ENCODE measurements at regions not wholly inside any gene's neighbourhood (a gene's known extent, or its start where the extent isn't known, plus 50 kb on each side); places are given as distances from the start of the nearest gene placed in this dataset.

DNA sequence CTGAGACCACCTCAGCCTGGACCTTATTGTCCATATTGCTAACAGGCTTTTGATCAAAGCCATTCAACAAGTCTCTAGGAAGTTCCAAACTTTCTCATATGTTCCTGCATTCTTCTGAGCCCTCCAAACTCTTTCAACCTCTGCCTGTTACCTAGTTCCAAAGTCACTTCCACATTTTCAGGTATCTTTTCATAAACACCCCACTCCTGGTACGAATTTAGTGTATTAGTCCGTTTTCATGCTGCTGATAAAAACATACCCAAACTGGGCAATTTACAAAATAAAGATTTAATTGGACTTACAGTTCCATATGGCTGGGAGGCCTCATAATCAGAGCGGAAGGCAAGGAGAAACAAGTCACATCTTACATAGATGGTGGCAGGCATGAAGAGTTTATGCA, 836.8 kb downstream of the SORCS1 start:
- DNase-seq = no peak
- CTCF ChIA-PET = no interaction called here
- H3K4me1 ChIP-seq (ENCODE audit: control extremely low read depth in 1 of 4, control insufficient read depth in 4 of 4, insufficient read depth in 4 of 4, low read length in 3 of 4) = no peaks in the 10 kb centered on the region
- H3K9me3 ChIP-seq (ENCODE audit: control extremely low read depth in 1 of 5, control insufficient read depth in 4 of 5, insufficient read depth in 2 of 5, low read depth in 1 of 5, low read length in 4 of 5) = peaks cover 0 to 21% (median 10%) of the 10 kb centered on the region in 5 experiments
- no peak overlapping the region for H3K4me3 ChIP-seq (ENCODE audit: control insufficient read depth in 1 of 7, extremely low read depth in 1 of 7, insufficient read depth in 4 of 7, low read depth in 2 of 7, low read length in 6 of 7)
- 90% methylated on average over 1 of the region's 3 CpGs for WGBS (ENCODE audit: insufficient coverage)
- POLR2A ChIA-PET = no interaction called here
- H3K27me3 ChIP-seq (replicated peaks in 2 of 5; ENCODE audit: control insufficient read depth in 4 of 5, insufficient read depth in 5 of 5, low read length in 4 of 5) = no peaks in the 10 kb centered on the region
- H3K36me3 ChIP-seq (ENCODE audit: control insufficient read depth in 4 of 4, insufficient read depth in 4 of 4, low read length in 3 of 4) = no peaks in the 10 kb centered on the region
- H3K27ac ChIP-seq (ENCODE audit: insufficient read depth in 1 of 2, low read depth in 1 of 2, low read length in 2 of 2, poor library complexity in 1 of 2, severe bottlenecking in 2 of 2) = no peak overlapping the region

DNA sequence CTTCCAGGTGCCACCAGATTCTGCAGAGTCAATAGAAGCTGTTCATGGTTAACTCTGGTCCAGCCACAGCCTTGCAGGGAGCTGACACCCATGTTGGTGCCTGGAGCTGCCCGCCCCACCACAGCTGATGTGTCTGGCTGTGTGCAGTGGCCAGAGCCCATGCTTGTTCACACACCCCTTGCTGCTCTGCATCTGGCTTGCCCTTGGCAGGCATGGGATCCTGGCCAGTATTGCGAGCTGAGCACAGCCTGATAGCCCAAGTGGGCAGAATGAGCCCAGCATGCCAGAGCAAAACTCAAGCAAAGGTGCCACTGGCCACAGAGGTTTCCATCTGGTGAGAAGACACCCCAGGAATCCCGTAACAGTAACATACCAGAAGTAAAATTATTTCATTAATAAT, 843.6 kb downstream of the SORCS1 start:
- CTCF ChIA-PET = no interaction called here
- 100% methylated on average over 2 of the region's 3 CpGs for WGBS (ENCODE audit: insufficient coverage)
- H3K27ac ChIP-seq (ENCODE audit: insufficient read depth in 1 of 2, low read depth in 1 of 2, low read length in 2 of 2, poor library complexity in 1 of 2, severe bottlenecking in 2 of 2) = no peak overlapping the region
- H3K9me3 ChIP-seq (ENCODE audit: control extremely low read depth in 1 of 5, control insufficient read depth in 4 of 5, insufficient read depth in 2 of 5, low read depth in 1 of 5, low read length in 4 of 5) = no peaks in the 10 kb centered on the region
- H3K4me1 ChIP-seq (ENCODE audit: control extremely low read depth in 1 of 4, control insufficient read depth in 4 of 4, insufficient read depth in 4 of 4, low read length in 3 of 4) = no peaks in the 10 kb centered on the region
- POLR2A ChIA-PET = no interaction called here
- H3K36me3 ChIP-seq (ENCODE audit: control insufficient read depth in 4 of 4, insufficient read depth in 4 of 4, low read length in 3 of 4) = no peaks in the 10 kb centered on the region
- no peaks in the 10 kb centered on the region for H3K27me3 ChIP-seq (replicated peaks in 2 of 5; ENCODE audit: control insufficient read depth in 4 of 5, insufficient read depth in 5 of 5, low read length in 4 of 5)
- no peak overlapping the region for H3K4me3 ChIP-seq (ENCODE audit: control insufficient read depth in 1 of 7, extremely low read depth in 1 of 7, insufficient read depth in 4 of 7, low read depth in 2 of 7, low read length in 6 of 7)
- no peak for DNase-seq

DNA sequence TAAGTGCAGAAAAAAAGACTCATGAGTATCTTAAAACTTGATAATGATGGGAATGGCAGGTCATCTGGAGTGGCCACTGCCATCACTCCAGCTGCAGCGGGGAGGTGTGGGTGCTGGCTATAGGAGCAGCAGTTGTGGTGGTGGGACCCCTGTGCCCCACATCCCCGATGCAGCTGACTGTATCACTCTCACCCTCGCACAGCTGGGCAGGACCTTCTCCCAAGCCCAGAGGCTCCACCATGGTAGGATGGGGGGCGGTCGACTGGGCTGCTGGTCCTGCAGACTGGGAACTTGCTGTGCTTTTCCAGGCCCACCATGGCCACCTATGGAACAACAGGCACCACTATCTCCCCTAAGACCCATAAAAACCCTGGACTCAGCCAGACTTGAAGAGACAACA, 844.4 kb downstream of the SORCS1 start:
- H3K4me1 ChIP-seq (ENCODE audit: control extremely low read depth in 1 of 4, control insufficient read depth in 4 of 4, insufficient read depth in 4 of 4, low read length in 3 of 4) = no peaks in the 10 kb centered on the region
- WGBS (ENCODE audit: insufficient coverage) = 95% methylated on average over 4 of the region's 5 CpGs
- no peak overlapping the region for H3K4me3 ChIP-seq (ENCODE audit: control insufficient read depth in 1 of 7, extremely low read depth in 1 of 7, insufficient read depth in 4 of 7, low read depth in 2 of 7, low read length in 6 of 7)
- ChIA-PET POLR2A (no interaction called here), CTCF (no interaction called here)
- H3K9me3 ChIP-seq (ENCODE audit: control extremely low read depth in 1 of 5, control insufficient read depth in 4 of 5, insufficient read depth in 2 of 5, low read depth in 1 of 5, low read length in 4 of 5) = no peaks in the 10 kb centered on the region
- no peaks in the 10 kb centered on the region for H3K36me3 ChIP-seq (ENCODE audit: control insufficient read depth in 4 of 4, insufficient read depth in 4 of 4, low read length in 3 of 4)
- H3K27me3 ChIP-seq (replicated peaks in 2 of 5; ENCODE audit: control insufficient read depth in 4 of 5, insufficient read depth in 5 of 5, low read length in 4 of 5) = no peaks in the 10 kb centered on the region
- H3K27ac ChIP-seq (ENCODE audit: insufficient read depth in 1 of 2, low read depth in 1 of 2, low read length in 2 of 2, poor library complexity in 1 of 2, severe bottlenecking in 2 of 2) = no peak overlapping the region
- DNase-seq = no peak

DNA sequence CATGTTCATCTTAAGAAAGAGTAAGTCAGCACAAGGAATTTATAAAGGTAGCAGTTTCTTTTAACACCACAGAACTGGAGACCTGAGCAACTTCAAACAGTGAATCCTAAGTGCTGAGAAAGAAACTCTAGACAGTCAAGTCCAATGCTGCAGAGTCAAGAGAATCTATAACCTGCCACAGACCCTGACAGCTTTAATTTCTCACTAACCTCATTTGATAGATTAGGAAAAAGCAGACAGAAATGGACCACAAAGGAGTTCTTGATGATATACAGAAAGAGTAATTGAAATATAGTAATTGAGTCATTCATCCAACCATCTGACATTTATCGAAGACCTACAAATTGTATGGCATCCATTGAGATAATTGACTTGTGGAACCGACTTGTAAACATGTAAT, 847.0 kb downstream of the SORCS1 start:
- POLR2A ChIA-PET = no interaction called here
- CTCF ChIA-PET = no interaction called here
- no peak overlapping the region for H3K4me3 ChIP-seq (ENCODE audit: control insufficient read depth in 1 of 7, extremely low read depth in 1 of 7, insufficient read depth in 4 of 7, low read depth in 2 of 7, low read length in 6 of 7)

DNA sequence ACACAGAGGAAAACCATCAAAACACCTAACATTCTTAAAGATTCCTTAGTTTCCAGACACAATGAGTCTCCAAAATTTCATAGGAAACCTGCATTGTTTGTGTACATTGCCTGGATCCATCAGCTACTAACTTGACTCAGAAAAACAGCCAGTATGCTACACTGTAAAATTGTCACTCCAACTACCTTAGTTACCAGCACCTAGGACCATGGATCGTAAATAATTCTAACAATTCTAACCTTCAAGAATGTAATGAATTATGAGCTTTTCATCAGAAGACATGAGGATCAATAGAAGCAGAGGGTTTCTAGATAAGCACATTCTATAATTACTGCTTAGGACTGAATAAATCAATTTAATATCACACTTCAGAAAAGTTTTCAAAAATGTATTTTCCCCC, 851.5 kb downstream of the SORCS1 start:
- CTCF ChIA-PET = no interaction called here
- Histone ChIP-seq H3K27me3 (replicated peaks in 2 of 5; ENCODE audit: control insufficient read depth in 4 of 5, insufficient read depth in 5 of 5, low read length in 4 of 5) (no peaks in the 10 kb centered on the region), H3K4me3 (ENCODE audit: control insufficient read depth in 1 of 7, extremely low read depth in 1 of 7, insufficient read depth in 4 of 7, low read depth in 2 of 7, low read length in 6 of 7) (no peak overlapping the region), H3K4me1 (ENCODE audit: control extremely low read depth in 1 of 4, control insufficient read depth in 4 of 4, insufficient read depth in 4 of 4, low read length in 3 of 4) (no peaks in the 10 kb centered on the region), H3K36me3 (ENCODE audit: control insufficient read depth in 4 of 4, insufficient read depth in 4 of 4, low read length in 3 of 4) (no peaks in the 10 kb centered on the region), H3K27ac (ENCODE audit: insufficient read depth in 1 of 2, low read depth in 1 of 2, low read length in 2 of 2, poor library complexity in 1 of 2, severe bottlenecking in 2 of 2) (no peak overlapping the region), H3K9me3 (ENCODE audit: control extremely low read depth in 1 of 5, control insufficient read depth in 4 of 5, insufficient read depth in 2 of 5, low read depth in 1 of 5, low read length in 4 of 5) (no peaks in the 10 kb centered on the region)
- POLR2A ChIA-PET = no interaction called here
- WGBS (ENCODE audit: insufficient coverage) = 100% methylated on average over 1 of the region's 1 CpG
- no peak for DNase-seq

More for the DNA sequence above, 847.0 kb downstream of the SORCS1 start:
- no peaks in the 10 kb centered on the region for H3K36me3 ChIP-seq (ENCODE audit: control insufficient read depth in 4 of 4, insufficient read depth in 4 of 4, low read length in 3 of 4)
- no peak for DNase-seq
- no CpG with 5 or more reads among the region's 2 CpGs for WGBS (ENCODE audit: insufficient coverage)
- H3K9me3 ChIP-seq (ENCODE audit: control extremely low read depth in 1 of 5, control insufficient read depth in 4 of 5, insufficient read depth in 2 of 5, low read depth in 1 of 5, low read length in 4 of 5) = no peaks in the 10 kb centered on the region
- H3K27ac ChIP-seq (ENCODE audit: insufficient read depth in 1 of 2, low read depth in 1 of 2, low read length in 2 of 2, poor library complexity in 1 of 2, severe bottlenecking in 2 of 2) = no peak overlapping the region
- no peaks in the 10 kb centered on the region for H3K27me3 ChIP-seq (replicated peaks in 2 of 5; ENCODE audit: control insufficient read depth in 4 of 5, insufficient read depth in 5 of 5, low read length in 4 of 5)
- no peaks in the 10 kb centered on the region for H3K4me1 ChIP-seq (ENCODE audit: control extremely low read depth in 1 of 4, control insufficient read depth in 4 of 4, insufficient read depth in 4 of 4, low read length in 3 of 4)

DNA sequence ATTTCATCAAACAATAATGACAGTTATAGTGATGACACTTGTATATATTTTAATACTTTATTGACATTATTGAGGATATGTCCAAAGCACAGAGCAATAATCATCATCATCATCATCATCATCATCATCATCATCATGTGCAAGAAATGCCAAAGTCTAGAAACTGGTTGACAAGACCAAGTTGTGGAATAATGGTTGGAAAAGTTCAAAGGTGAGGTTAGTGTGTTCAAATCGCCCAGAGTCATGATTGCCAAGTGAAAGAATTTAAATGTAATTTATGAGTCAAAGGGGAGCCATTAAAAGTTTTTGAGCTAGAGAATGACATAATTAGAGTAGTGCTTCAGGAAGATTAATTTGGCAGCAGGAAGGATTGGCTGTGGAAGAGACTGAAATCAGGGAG, 852.4 kb downstream of the SORCS1 start:
- ChIA-PET CTCF (no interaction called here), POLR2A (no interaction called here)
- DNase-seq = no peak
- Histone ChIP-seq H3K27me3 (replicated peaks in 2 of 5; ENCODE audit: control insufficient read depth in 4 of 5, insufficient read depth in 5 of 5, low read length in 4 of 5) (no peaks in the 10 kb centered on the region), H3K4me3 (ENCODE audit: control insufficient read depth in 1 of 7, extremely low read depth in 1 of 7, insufficient read depth in 4 of 7, low read depth in 2 of 7, low read length in 6 of 7) (no peak overlapping the region), H3K27ac (ENCODE audit: insufficient read depth in 1 of 2, low read depth in 1 of 2, low read length in 2 of 2, poor library complexity in 1 of 2, severe bottlenecking in 2 of 2) (no peak overlapping the region), H3K4me1 (ENCODE audit: control extremely low read depth in 1 of 4, control insufficient read depth in 4 of 4, insufficient read depth in 4 of 4, low read length in 3 of 4) (no peaks in the 10 kb centered on the region), H3K9me3 (ENCODE audit: control extremely low read depth in 1 of 5, control insufficient read depth in 4 of 5, insufficient read depth in 2 of 5, low read depth in 1 of 5, low read length in 4 of 5) (no peaks in the 10 kb centered on the region), H3K36me3 (ENCODE audit: control insufficient read depth in 4 of 4, insufficient read depth in 4 of 4, low read length in 3 of 4) (no peaks in the 10 kb centered on the region)
- WGBS (ENCODE audit: insufficient coverage) = 100% methylated on average over 1 of the region's 1 CpG

DNA sequence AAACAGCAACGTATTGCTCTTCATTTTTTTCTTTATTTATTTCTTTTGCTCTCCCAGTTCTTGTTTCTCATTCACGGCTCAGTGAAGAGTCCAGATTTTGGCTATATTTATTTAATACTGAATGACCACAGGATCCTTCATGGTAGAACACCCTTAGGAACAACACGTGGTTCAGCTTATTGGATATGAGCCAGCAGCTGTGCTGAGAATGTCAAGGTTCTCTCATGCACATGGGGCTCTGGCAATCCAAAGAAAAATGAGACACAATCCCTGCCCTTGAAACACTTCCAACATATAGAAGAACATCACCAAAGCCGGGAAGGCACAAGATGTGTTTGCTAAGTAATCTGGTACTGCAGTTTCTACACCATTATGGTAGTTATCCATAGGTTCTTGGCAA, 852.9 kb downstream of the SORCS1 start:
- H3K9me3 ChIP-seq (ENCODE audit: control extremely low read depth in 1 of 5, control insufficient read depth in 4 of 5, insufficient read depth in 2 of 5, low read depth in 1 of 5, low read length in 4 of 5) = no peaks in the 10 kb centered on the region
- H3K27me3 ChIP-seq (replicated peaks in 2 of 5; ENCODE audit: control insufficient read depth in 4 of 5, insufficient read depth in 5 of 5, low read length in 4 of 5) = no peaks in the 10 kb centered on the region
- POLR2A ChIA-PET = no interaction called here
- WGBS (ENCODE audit: insufficient coverage) = 73% methylated on average over 3 of the region's 4 CpGs
- H3K36me3 ChIP-seq (ENCODE audit: control insufficient read depth in 4 of 4, insufficient read depth in 4 of 4, low read length in 3 of 4) = no peaks in the 10 kb centered on the region
- no peaks in the 10 kb centered on the region for H3K4me1 ChIP-seq (ENCODE audit: control extremely low read depth in 1 of 4, control insufficient read depth in 4 of 4, insufficient read depth in 4 of 4, low read length in 3 of 4)
- no peak overlapping the region for H3K4me3 ChIP-seq (ENCODE audit: control insufficient read depth in 1 of 7, extremely low read depth in 1 of 7, insufficient read depth in 4 of 7, low read depth in 2 of 7, low read length in 6 of 7)
- CTCF ChIA-PET = no interaction called here
- DNase-seq = no peak
- no peak overlapping the region for H3K27ac ChIP-seq (ENCODE audit: insufficient read depth in 1 of 2, low read depth in 1 of 2, low read length in 2 of 2, poor library complexity in 1 of 2, severe bottlenecking in 2 of 2)

DNA sequence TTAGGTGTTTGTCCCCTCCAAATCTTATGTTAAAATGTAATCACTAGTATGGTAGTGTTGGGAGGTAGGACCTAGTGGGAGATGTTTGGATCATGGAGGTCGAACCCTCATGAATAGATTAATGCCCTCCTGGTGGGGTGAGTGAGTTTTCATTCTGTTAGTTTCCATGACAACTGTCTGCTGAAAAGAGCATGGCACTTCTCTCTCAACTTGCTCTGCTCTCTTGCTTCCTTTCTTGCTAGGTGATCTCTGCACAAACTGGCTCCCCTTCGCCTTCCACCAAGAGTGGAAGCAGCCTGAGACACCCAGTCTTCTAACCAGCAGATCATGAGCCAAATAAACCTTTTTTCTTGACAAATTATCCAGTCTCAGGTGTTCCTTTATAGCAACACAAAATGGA, 853.9 kb downstream of the SORCS1 start:
- no CpG with 5 or more reads among the region's 2 CpGs for WGBS (ENCODE audit: insufficient coverage)
- Histone ChIP-seq H3K27me3 (replicated peaks in 2 of 5; ENCODE audit: control insufficient read depth in 4 of 5, insufficient read depth in 5 of 5, low read length in 4 of 5) (no peaks in the 10 kb centered on the region), H3K27ac (ENCODE audit: insufficient read depth in 1 of 2, low read depth in 1 of 2, low read length in 2 of 2, poor library complexity in 1 of 2, severe bottlenecking in 2 of 2) (no peak overlapping the region), H3K4me3 (ENCODE audit: control insufficient read depth in 1 of 7, extremely low read depth in 1 of 7, insufficient read depth in 4 of 7, low read depth in 2 of 7, low read length in 6 of 7) (no peak overlapping the region), H3K36me3 (ENCODE audit: control insufficient read depth in 4 of 4, insufficient read depth in 4 of 4, low read length in 3 of 4) (no peaks in the 10 kb centered on the region), H3K4me1 (ENCODE audit: control extremely low read depth in 1 of 4, control insufficient read depth in 4 of 4, insufficient read depth in 4 of 4, low read length in 3 of 4) (no peaks in the 10 kb centered on the region), H3K9me3 (ENCODE audit: control extremely low read depth in 1 of 5, control insufficient read depth in 4 of 5, insufficient read depth in 2 of 5, low read depth in 1 of 5, low read length in 4 of 5) (no peaks in the 10 kb centered on the region)
- DNase-seq = no peak
- ChIA-PET CTCF (no interaction called here), POLR2A (no interaction called here)
